ENCODE measurements at regions not wholly inside any gene's neighbourhood (a gene's known extent, or its start where the extent isn't known, plus 50 kb on each side); places are given as distances from the start of the nearest gene placed in this dataset.

DNA sequence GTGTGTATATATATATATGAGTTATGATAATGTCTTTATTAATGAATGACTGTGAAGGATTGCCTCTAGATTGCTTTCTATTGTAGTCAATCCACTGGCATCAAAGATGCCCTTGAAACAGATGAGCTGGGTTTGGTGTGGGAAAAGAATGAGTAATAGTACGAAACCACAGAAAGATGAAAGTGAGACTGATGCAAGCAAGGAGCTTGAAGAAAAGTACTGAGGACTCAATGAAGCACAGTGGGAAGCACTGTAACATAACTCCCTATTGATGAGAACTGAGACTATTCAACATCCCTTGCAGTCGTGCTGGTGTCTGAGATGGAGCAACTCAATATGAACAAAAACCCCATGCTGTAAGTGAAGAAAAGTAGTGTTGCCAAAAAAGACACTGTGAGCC is 1794.2 kb downstream of the SLITRK5 start:
- DNase-seq = no peak
- H3K27me3 ChIP-seq = no peaks in the 10 kb centered on the region
- 65 to 67% methylated on average over 2 of the region's 2 CpGs for WGBS, 2 donors
- no peaks in the 10 kb centered on the region for H3K36me3 ChIP-seq
- no peaks in the 10 kb centered on the region for H3K4me1 ChIP-seq
- H3K9me3 ChIP-seq = no peaks in the 10 kb centered on the region
- no peak overlapping the region for H3K4me3 ChIP-seq
- H3K27ac ChIP-seq = no peak overlapping the region
- intact Hi-C loops (cut with DNase I) = no loop called here
- TF ChIP-seq POLR2A (IDR thresholded peaks at IDR 0.05) (no peak), CTCF (IDR thresholded peaks at IDR 0.05) (no peak)

- no peaks in the 10 kb centered on the region for H3K36me3 ChIP-seq
- no peak overlapping the region for H3K27ac ChIP-seq
- intact Hi-C loops (cut with DNase I) = no loop called here
- WGBS, 2 donors = 76 to 81% methylated on average over 2 of the region's 2 CpGs
- DNase-seq = no peak
- TF ChIP-seq CTCF (IDR thresholded peaks at IDR 0.05) (no peak), POLR2A (IDR thresholded peaks at IDR 0.05) (no peak)
- no peaks in the 10 kb centered on the region for H3K9me3 ChIP-seq
- H3K4me1 ChIP-seq = no peaks in the 10 kb centered on the region
- no peaks in the 10 kb centered on the region for H3K27me3 ChIP-seq
- H3K4me3 ChIP-seq = no peak overlapping the region
Measured at GRCh38 chr13:89468081-89468480, 1796.9 kb downstream of the SLITRK5 start.

- WGBS, 2 donors = 81 to 84% methylated on average over 3 of the region's 3 CpGs
- TF ChIP-seq CTCF (IDR thresholded peaks at IDR 0.05) = no peak
- TF ChIP-seq POLR2A (IDR thresholded peaks at IDR 0.05) = no peak
Measured at GRCh38 chr13:89470901-89471300, 1799.7 kb downstream of the SLITRK5 start.

DNA sequence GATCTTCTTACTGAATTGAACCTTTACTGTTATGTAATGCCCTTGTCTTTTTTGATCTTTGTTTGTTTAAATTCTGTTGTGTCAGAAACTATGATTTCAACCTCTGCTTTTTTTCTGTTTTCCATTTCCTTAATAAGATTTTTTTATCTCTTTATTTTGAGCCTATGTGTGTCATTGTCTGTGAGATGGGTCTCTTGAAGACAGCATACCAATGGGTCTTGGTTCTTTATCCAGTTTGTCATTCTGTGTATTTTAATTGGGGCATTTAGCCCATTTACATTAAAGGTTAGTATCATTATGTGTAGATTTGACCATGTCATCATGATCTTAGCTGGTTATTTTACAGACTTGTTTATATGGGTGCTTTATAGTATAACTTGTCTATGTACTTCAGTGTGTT is 1803.3 kb downstream of the SLITRK5 start:
- no peak for TF ChIP-seq CTCF (IDR thresholded peaks at IDR 0.05)
- no peak for TF ChIP-seq POLR2A (IDR thresholded peaks at IDR 0.05)
- no peak for DNase-seq
- Histone ChIP-seq H3K9me3 (no peaks in the 10 kb centered on the region), H3K4me3 (no peak overlapping the region), H3K4me1 (no peaks in the 10 kb centered on the region), H3K27me3 (no peaks in the 10 kb centered on the region), H3K27ac (no peak overlapping the region), H3K36me3 (no peaks in the 10 kb centered on the region)
- intact Hi-C loops (cut with DNase I) = no loop called here

More at GRCh38 chr13:89470901-89471300, 1799.7 kb downstream of the SLITRK5 start:
- H3K27me3 ChIP-seq = no peaks in the 10 kb centered on the region
- no peaks in the 10 kb centered on the region for H3K9me3 ChIP-seq
- no peak overlapping the region for H3K27ac ChIP-seq
- no peak overlapping the region for H3K4me3 ChIP-seq
- H3K36me3 ChIP-seq = no peaks in the 10 kb centered on the region
- DNase-seq = no peak
- intact Hi-C loops (cut with DNase I) = no loop called here
- H3K4me1 ChIP-seq = no peaks in the 10 kb centered on the region

- intact Hi-C loops (cut with DNase I) = no loop called here
- no peaks in the 10 kb centered on the region for H3K9me3 ChIP-seq
- no peaks in the 10 kb centered on the region for H3K27me3 ChIP-seq
- DNase-seq = no peak
- WGBS, 2 donors = 92 to 95% methylated on average over 1 of the region's 1 CpG
- no peak overlapping the region for H3K4me3 ChIP-seq
- TF ChIP-seq CTCF (IDR thresholded peaks at IDR 0.05) = no peak
- TF ChIP-seq POLR2A (IDR thresholded peaks at IDR 0.05) = no peak
- no peak overlapping the region for H3K27ac ChIP-seq
- no peaks in the 10 kb centered on the region for H3K4me1 ChIP-seq
- H3K36me3 ChIP-seq = no peaks in the 10 kb centered on the region
Measured at GRCh38 chr13:89486065-89486464, 1814.9 kb downstream of the SLITRK5 start.

All from esophagus squamous epithelium (tissue), 5 donors.